CD4-positive, alpha-beta T cell treated with Interleukin-2 at 100 ng/mL for 4 hours (primary cell): ENCODE measurements at regions not wholly inside any gene's neighbourhood (a gene's known extent, or its start where the extent isn't known, plus 50 kb on each side); places are given as distances from the start of the nearest gene placed in this dataset.
"Not testable (repeated sequence)": the region's sequence is repeated elsewhere in the genome, so short reads cannot be mapped to it uniquely, and the experiment has no call there.

Source experiments
- DNase-seq: peaks from one replicate; pipeline ENCODE4 v3.0.0-alpha.2; 2020; ENCODE audit warnings: low spot score

- no peak for DNase-seq
Observed at GRCh38 chr10:124213471-124213870, 120.1 kb upstream of the CHST15 start.

GRCh38 chr10:124212702-124213101, 119.3 kb upstream of the CHST15 start:
- DNase-seq, result no peak

- DNase-seq, result no peak
Observed at GRCh38 chr10:124211921-124212320, 118.5 kb upstream of the CHST15 start.

GRCh38 chr10:124210263-124210662, 116.9 kb upstream of the CHST15 start:
- no peak for DNase-seq

- DNase-seq, result no peak
Observed at GRCh38 chr10:124207391-124207790, 114.0 kb upstream of the CHST15 start.

- DNase-seq, result no peak
Observed at GRCh38 chr10:124206616-124207015, 113.2 kb upstream of the CHST15 start.

GRCh38 chr10:124205432-124205831, 112.0 kb upstream of the CHST15 start:
- no peak for DNase-seq

GRCh38 chr10:124204726-124205125, 111.3 kb upstream of the CHST15 start:
- DNase-seq, result no peak

- no peak for DNase-seq
Observed at GRCh38 chr10:124200011-124200410, 106.6 kb upstream of the CHST15 start.

GRCh38 chr10:124198871-124199270, 105.5 kb upstream of the CHST15 start:
- DNase-seq, result no peak

- no peak for DNase-seq
Observed at GRCh38 chr10:124198125-124198501, 104.7 kb upstream of the CHST15 start.

GRCh38 chr10:124197371-124198124, 104.2 kb upstream of the CHST15 start:
- DNase-seq, result no peak

- no peak for DNase-seq
Observed at GRCh38 chr10:124196659-124197058, 103.3 kb upstream of the CHST15 start.

GRCh38 chr10:124194199-124194824, 100.9 kb upstream of the CHST15 start:
- DNase-seq, result no peak

GRCh38 chr10:124193309-124193696, 99.9 kb upstream of the CHST15 start:
- DNase-seq, result no peak

- not testable (repeated sequence) for DNase-seq
Observed at GRCh38 chr10:124192664-124193308, 99.4 kb upstream of the CHST15 start.

GRCh38 chr10:124190476-124190875, 97.1 kb upstream of the CHST15 start:
- DNase-seq, result not testable (repeated sequence)

GRCh38 chr10:124186956-124187355, 93.6 kb upstream of the CHST15 start:
- no peak for DNase-seq

GRCh38 chr10:124185084-124185483, 91.7 kb upstream of the CHST15 start:
- DNase-seq, result no peak

- DNase-seq, result no peak
Observed at GRCh38 chr10:124184208-124184830, 90.9 kb upstream of the CHST15 start.

- DNase-seq, result no peak
Observed at GRCh38 chr10:124183617-124184016, 90.2 kb upstream of the CHST15 start.

GRCh38 chr10:124182088-124182541, 88.7 kb upstream of the CHST15 start:
- no peak for DNase-seq

GRCh38 chr10:124181656-124182055, 88.3 kb upstream of the CHST15 start:
- no peak for DNase-seq
